Immature natural killer cell (primary cell): ENCODE measurements at regions not wholly inside any gene's neighbourhood (a gene's known extent, or its start where the extent isn't known, plus 50 kb on each side); places are given as distances from the start of the nearest gene placed in this dataset.

Source experiments
- DNase-seq, 3 donors: peaks; one replicate each; pipeline ENCODE4 v3.0.0; 2022; ENCODE audit warnings: mixed read lengths in 1 of 3
- H3K27ac Mint-ChIP-seq, 6 donors: one replicate each; pipeline ENCODE4 v1.8.0; 2020; ENCODE audit warnings: mixed read lengths in 6 of 6, mild to moderate bottlenecking in 5 of 6, inconsistent platforms in 4 of 6, moderate library complexity in 3 of 6
- H3K27me3 Mint-ChIP-seq, 3 donors: one replicate each; pipeline ENCODE4 v1.8.0; 2020 to 2021; ENCODE audit warnings: low read depth in 3 of 3, mild to moderate bottlenecking in 3 of 3, mixed read lengths in 3 of 3, moderate library complexity in 3 of 3, inconsistent platforms in 1 of 3
- H3K36me3 Mint-ChIP-seq, 3 donors: one replicate each; pipeline ENCODE4 v1.8.0; 2020; ENCODE audit warnings: mixed read lengths in 3 of 3, inconsistent platforms in 2 of 3, mild to moderate bottlenecking in 2 of 3
- H3K4me1 Mint-ChIP-seq, 2 donors: one replicate each; pipeline ENCODE4 v1.8.0; 2020; ENCODE audit warnings: inconsistent platforms in 2 of 2, mild to moderate bottlenecking in 2 of 2, mixed read lengths in 2 of 2, moderate library complexity in 1 of 2
- H3K4me3 Mint-ChIP-seq, 5 donors: one replicate each; pipeline ENCODE4 v1.8.0; 2020; ENCODE audit warnings: mild to moderate bottlenecking in 5 of 5, mixed read lengths in 5 of 5, inconsistent platforms in 3 of 5, moderate library complexity in 3 of 5
- H3K9me3 Mint-ChIP-seq, 6 donors: one replicate each; pipeline ENCODE4 v1.8.0; 2020; ENCODE audit warnings: mild to moderate bottlenecking in 6 of 6, mixed read lengths in 6 of 6, inconsistent platforms in 4 of 6, moderate library complexity in 3 of 6

- Mint-ChIP-seq H3K9me3 (no peaks in the 10 kb centered on the region), H3K27ac (no peak overlapping the region), H3K4me1 (no peaks in the 10 kb centered on the region), H3K4me3 (no peak overlapping the region), H3K36me3 (no peaks in the 10 kb centered on the region), H3K27me3 (peaks cover 6 to 7% (median 7%) of the 10 kb centered on the region in 3 donors)
- DNase-seq: peak in 2 of 3 donors; percentile 15 to 32
Measured at GRCh38 chr20:16801919-16802651, 53.9 kb downstream of the OTOR start.

- Mint-ChIP-seq H3K27me3 (peaks cover 6 to 12% (median 6%) of the 10 kb centered on the region in 3 donors), H3K36me3 (no peaks in the 10 kb centered on the region), H3K4me3 (no peak overlapping the region), H3K9me3 (no peaks in the 10 kb centered on the region), H3K27ac (no peak overlapping the region), H3K4me1 (no peaks in the 10 kb centered on the region)
- no peak for DNase-seq
Measured at GRCh38 chr20:16802652-16802935, 54.4 kb downstream of the OTOR start.

- Mint-ChIP-seq H3K36me3 (no peaks in the 10 kb centered on the region), H3K27me3 (peaks cover 6 to 12% (median 6%) of the 10 kb centered on the region in 3 donors), H3K27ac (no peak overlapping the region), H3K4me3 (no peak overlapping the region), H3K9me3 (no peaks in the 10 kb centered on the region), H3K4me1 (no peaks in the 10 kb centered on the region)
- peak in 2 of 3 donors; percentile 6 to 9 for DNase-seq
Measured at GRCh38 chr20:16803965-16804792, 56.0 kb downstream of the OTOR start.

GRCh38 chr20:16804793-16805187 lies 56.6 kb downstream of the OTOR start:
- Mint-ChIP-seq H3K4me3 (no peak overlapping the region), H3K27ac (no peak overlapping the region), H3K27me3 (peaks cover 6 to 12% (median 6%) of the 10 kb centered on the region in 3 donors), H3K9me3 (no peaks in the 10 kb centered on the region), H3K36me3 (no peaks in the 10 kb centered on the region), H3K4me1 (no peaks in the 10 kb centered on the region)
- no peak for DNase-seq

- Mint-ChIP-seq H3K4me3 (no peak overlapping the region), H3K27me3 (peaks cover 5 to 18% (median 6%) of the 10 kb centered on the region in 3 donors), H3K9me3 (no peaks in the 10 kb centered on the region), H3K27ac (no peak overlapping the region), H3K36me3 (no peaks in the 10 kb centered on the region), H3K4me1 (no peaks in the 10 kb centered on the region)
- DNase-seq: no peak
Measured at GRCh38 chr20:16806061-16806460, 57.9 kb downstream of the OTOR start.

GRCh38 chr20:16806886-16807285 lies 58.7 kb downstream of the OTOR start:
- Mint-ChIP-seq H3K9me3 (no peaks in the 10 kb centered on the region), H3K27me3 (peaks cover 6 to 18% (median 7%) of the 10 kb centered on the region in 3 donors), H3K27ac (no peak overlapping the region), H3K4me3 (no peak overlapping the region), H3K4me1 (no peaks in the 10 kb centered on the region), H3K36me3 (no peaks in the 10 kb centered on the region)
- no peak for DNase-seq

GRCh38 chr20:16808796-16809195 lies 60.6 kb downstream of the OTOR start:
- DNase-seq: no peak
- H3K27ac Mint-ChIP-seq: no peak overlapping the region
- no peak overlapping the region for H3K4me3 Mint-ChIP-seq
- no peaks in the 10 kb centered on the region for H3K4me1 Mint-ChIP-seq
- no peaks in the 10 kb centered on the region for H3K36me3 Mint-ChIP-seq
- H3K9me3 Mint-ChIP-seq: no peaks in the 10 kb centered on the region
- peaks cover 2 to 16% (median 7%) of the 10 kb centered on the region in 3 donors for H3K27me3 Mint-ChIP-seq

GRCh38 chr20:16810216-16810615 lies 62.1 kb downstream of the OTOR start:
- Mint-ChIP-seq H3K9me3 (no peaks in the 10 kb centered on the region), H3K27ac (no peak overlapping the region)

GRCh38 chr20:16816192-16816591 lies 68.0 kb downstream of the OTOR start:
- H3K4me1 Mint-ChIP-seq: no peaks in the 10 kb centered on the region
- H3K9me3 Mint-ChIP-seq: no peaks in the 10 kb centered on the region
- H3K27me3 Mint-ChIP-seq: peaks cover 0 to 4% (median 2%) of the 10 kb centered on the region in 3 donors
- DNase-seq: no peak
- no peak overlapping the region for H3K4me3 Mint-ChIP-seq
- H3K36me3 Mint-ChIP-seq: no peaks in the 10 kb centered on the region
- no peak overlapping the region for H3K27ac Mint-ChIP-seq

More at GRCh38 chr20:16810216-16810615, 62.1 kb downstream of the OTOR start:
- no peak for DNase-seq
- Mint-ChIP-seq H3K4me3 (no peak overlapping the region), H3K27me3 (peaks cover 0 to 15% (median 7%) of the 10 kb centered on the region in 3 donors), H3K4me1 (no peaks in the 10 kb centered on the region), H3K36me3 (no peaks in the 10 kb centered on the region)

- H3K9me3 Mint-ChIP-seq: peaks cover 0 to 2% (median 0%) of the 10 kb centered on the region in 6 donors
- H3K4me3 Mint-ChIP-seq: no peak overlapping the region
- no peaks in the 10 kb centered on the region for H3K36me3 Mint-ChIP-seq
- H3K27me3 Mint-ChIP-seq: peaks cover 2 to 6% (median 4%) of the 10 kb centered on the region in 3 donors
- no peak overlapping the region for H3K27ac Mint-ChIP-seq
- no peaks in the 10 kb centered on the region for H3K4me1 Mint-ChIP-seq
- DNase-seq: no peak
Measured at GRCh38 chr20:16819483-16819882, 71.3 kb downstream of the OTOR start.

- Mint-ChIP-seq H3K27me3 (peaks cover 5 to 9% (median 7%) of the 10 kb centered on the region in 3 donors), H3K4me3 (no peak overlapping the region), H3K36me3 (no peaks in the 10 kb centered on the region), H3K9me3 (peaks cover 0 to 6% (median 0%) of the 10 kb centered on the region in 6 donors), H3K4me1 (no peaks in the 10 kb centered on the region), H3K27ac (no peak overlapping the region)
- peak in 2 of 3 donors; percentile 2 to 19 for DNase-seq
Measured at GRCh38 chr20:16821211-16822089, 73.3 kb downstream of the OTOR start.

- H3K4me1 Mint-ChIP-seq: no peaks in the 10 kb centered on the region
- DNase-seq: no peak
- H3K36me3 Mint-ChIP-seq: no peaks in the 10 kb centered on the region
- peaks cover 6 to 11% (median 7%) of the 10 kb centered on the region in 3 donors for H3K27me3 Mint-ChIP-seq
- peaks cover 0 to 6% (median 0%) of the 10 kb centered on the region in 6 donors for H3K9me3 Mint-ChIP-seq
- no peak overlapping the region for H3K4me3 Mint-ChIP-seq
- no peak overlapping the region for H3K27ac Mint-ChIP-seq
Measured at GRCh38 chr20:16824664-16825063, 76.5 kb downstream of the OTOR start.

GRCh38 chr20:16828666-16829305 lies 80.6 kb downstream of the OTOR start:
- Mint-ChIP-seq H3K4me1 (no peaks in the 10 kb centered on the region), H3K27me3 (peaks cover 5 to 7% (median 6%) of the 10 kb centered on the region in 3 donors), H3K27ac (no peak overlapping the region), H3K36me3 (no peaks in the 10 kb centered on the region), H3K9me3 (peaks cover 0 to 6% (median 0%) of the 10 kb centered on the region in 6 donors), H3K4me3 (no peak overlapping the region)
- no peak for DNase-seq
